HCT116 (cell line): ENCODE measurements at regions not wholly inside any gene's neighbourhood (a gene's known extent, or its start where the extent isn't known, plus 50 kb on each side); places are given as distances from the start of the nearest gene placed in this dataset.

Experiments used
- ATAC-seq: fragments of 200-7000 bp; cut with Tn5 transposase; 2 replicates; pipeline ENCODE4 v1.9.1; 2020; ENCODE audit warnings: mild to moderate bottlenecking, moderate library complexity
- BruUV-seq: library from RNA; stranded (reverse); fragments of 400-500 nt; replicated peaks from 2 replicates; lab custom pipeline; 2021; lab: Mats Ljungman, UMichigan
- CTCF ChIA-PET: fragments of 300-600 bp; sonication (Branson Sonifier 250); formaldehyde crosslinking; loops from one replicate; lab custom pipeline; 2021; ENCODE audit warnings: antibody characterized with exemption; lab: Charles Lee
- POLR2A ChIA-PET: fragments of 300-600, 350-600 bp; sonication (Branson Sonifier 250); formaldehyde crosslinking; loops from one replicate; lab custom pipeline; 2021; ENCODE audit warnings: antibody characterized with exemption; lab: Charles Lee
- RAD21 ChIA-PET, 2 experiments: fragments of 300-600 bp; sonication (Branson Sonifier 250); formaldehyde crosslinking; loops; one replicate each; lab custom pipeline; 2023; ENCODE audit warnings: low total read pairs in 2 of 2; ENCODE audit not compliant: uncharacterized antibody in 2 of 2, unreplicated experiment in 2 of 2, low non-redundant PET in 1 of 2; lab: Charles Lee
- DNase-seq: peaks from one replicate; pipeline ENCODE4 v3.0.0-alpha.2; 2010; ENCODE audit warnings: low read depth, low spot score
- H2AFZ ChIP-seq: fragments of 200-600 bp; shearing (Covaris generic), sonication (generic); 2 replicates; pipeline ENCODE4 v1.6.1; 2017; ENCODE audit warnings: low read depth, mixed run types, mixed read lengths, antibody characterized with exemption, low read length; ENCODE audit not compliant: poor library complexity, severe bottlenecking
- H3K27ac ChIP-seq: 2 replicates; pipeline ENCODE4 v1.5.1; 2012; ENCODE audit warnings: low read depth, low read length
- H3K27me3 ChIP-seq: fragments of 200-600 bp; sonication (generic); 2 replicates; pipeline ENCODE4 v1.6.1; 2016; ENCODE audit warnings: mixed run types, low read length, mixed read lengths; ENCODE audit not compliant: insufficient read depth
- H3K36me3 ChIP-seq, 2 experiments: fragments of 200-500 bp in 1 of 2; fragments of 200-600 bp in 1 of 2; sonication (Bioruptor generic) in 1 of 2; sonication (generic) in 1 of 2; 2 replicates each; pipeline versions ENCODE4 v1.5.1 to v1.6.1; 2014 to 2016; ENCODE audit warnings: low read length in 2 of 2, inconsistent platforms in 1 of 2, mixed read lengths in 1 of 2, mixed run types in 1 of 2; ENCODE audit not compliant: insufficient read depth in 2 of 2, control insufficient read depth in 1 of 2
- H3K4me1 ChIP-seq, 2 experiments: fragments of 200-600 bp in 1 of 2; sonication (generic) in 1 of 2; 2 replicates each; pipeline versions ENCODE4 v1.5.1 to v1.6.1; 2012 to 2017; ENCODE audit warnings: low read length in 2 of 2, inconsistent platforms in 1 of 2, mild to moderate bottlenecking in 1 of 2, mixed read lengths in 1 of 2, mixed run types in 1 of 2, moderate library complexity in 1 of 2; ENCODE audit not compliant: insufficient read depth in 2 of 2, control insufficient read depth in 1 of 2
- H3K4me2 ChIP-seq: fragments of 200-600 bp; sonication (generic); 2 replicates; pipeline ENCODE4 v1.6.1; 2017; ENCODE audit warnings: mixed run types, low read length, mixed read lengths
- H3K4me3 ChIP-seq, 2 experiments: fragments of 200-600 bp in 1 of 2; sonication (generic) in 1 of 2; replicated peaks in 1 of 2; 2 replicates each; pipeline ENCODE4 v1.5.1; 2011 to 2016; ENCODE audit warnings: low read length in 2 of 2, control low read depth in 1 of 2, low read depth in 1 of 2, mild to moderate bottlenecking in 1 of 2, mixed read lengths in 1 of 2, mixed run types in 1 of 2
- H3K79me2 ChIP-seq: fragments of 200-600 bp; sonication (generic); 2 replicates; pipeline ENCODE4 v1.6.1; 2017; ENCODE audit warnings: mild to moderate bottlenecking, mixed run types, low read length, moderate library complexity, mixed read lengths; ENCODE audit not compliant: insufficient read depth
- H3K9ac ChIP-seq: fragments of 200-600 bp; sonication (generic); 2 replicates; pipeline ENCODE4 v1.6.1; 2016; ENCODE audit warnings: low read length, mixed read lengths
- H3K9me2 ChIP-seq: fragments of 200-600 bp; sonication (generic), shearing (Covaris generic); 2 replicates; pipeline ENCODE4 v1.6.1; 2017; ENCODE audit warnings: mixed run types, mild to moderate bottlenecking, moderate library complexity; ENCODE audit not compliant: insufficient read depth
- H3K9me3 ChIP-seq, 2 experiments: fragments of 200-500 bp in 1 of 2; fragments of 200-600 bp in 1 of 2; sonication (Bioruptor generic) in 1 of 2; sonication (generic) in 1 of 2; 2 replicates each; pipeline ENCODE4 v1.6.1; 2014 to 2017; ENCODE audit warnings: low read length in 2 of 2, mixed read lengths in 2 of 2, inconsistent platforms in 1 of 2, low read depth in 1 of 2, mild to moderate bottlenecking in 1 of 2, mixed run types in 1 of 2, moderate library complexity in 1 of 2; ENCODE audit not compliant: control insufficient read depth in 1 of 2, insufficient read depth in 1 of 2
- H4K20me1 ChIP-seq: fragments of 200-600 bp; sonication (generic), shearing (Covaris generic); 2 replicates; pipeline ENCODE4 v1.6.1; 2017; ENCODE audit warnings: mixed run types, mild to moderate bottlenecking, moderate library complexity; ENCODE audit not compliant: insufficient read depth
- CTCF ChIP-seq, 3 experiments: fragments of 200-600 bp in 1 of 3; sonication (generic) in 1 of 3; IDR thresholded peaks in 2 of 3; conservative IDR thresholded peaks in 1 of 3; 2 replicates each; pipeline ENCODE4 v1.5.1; 2012 to 2017; ENCODE audit warnings: low read depth in 2 of 3, low read length in 2 of 3, antibody characterized with exemption in 1 of 3, borderline replicate concordance in 1 of 3, control low read depth in 1 of 3, mild to moderate bottlenecking in 1 of 3, mixed read lengths in 1 of 3, mixed run types in 1 of 3, moderate library complexity in 1 of 3; ENCODE audit not compliant: insufficient read depth in 1 of 3
- SRF ChIP-seq: IDR thresholded peaks from 2 replicates; pipeline ENCODE4 v1.6.1; 2012; ENCODE audit warnings: low read depth
- ZBTB33 ChIP-seq: IDR thresholded peaks from 2 replicates; pipeline ENCODE4 v1.6.1; 2011; ENCODE audit warnings: mild to moderate bottlenecking, low read length, moderate library complexity; ENCODE audit not compliant: insufficient replicate concordance; ENCODE audit errors: extremely low read depth
- intact Hi-C: fragments of 100-400 bp; cut with micrococcal nuclease; formaldehyde crosslinking; loops from 2 replicates; pipeline ENCODE4 v1.10.0; 2022

DNA sequence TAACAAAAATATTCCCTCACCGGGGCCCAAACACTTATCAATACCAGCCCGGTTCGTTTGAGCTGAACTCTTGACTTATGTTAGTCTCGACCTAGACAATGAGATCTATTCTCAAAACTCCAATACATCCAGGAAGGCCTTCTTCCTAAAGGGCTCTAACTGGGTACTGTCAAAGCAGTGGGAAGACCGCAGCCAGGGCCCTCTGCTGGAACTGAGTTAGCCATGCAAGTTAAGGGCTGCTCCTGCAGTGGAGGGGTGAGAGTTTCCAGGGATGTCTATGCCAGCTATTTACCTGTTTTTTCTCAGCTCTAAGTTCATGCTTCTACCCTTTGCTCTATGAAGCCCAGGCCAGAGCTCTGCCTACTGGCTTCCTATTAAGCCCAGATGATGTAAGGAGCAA lies 348.8 kb downstream of the GXYLT1 start:
- peak; percentile 4 for DNase-seq
- Histone ChIP-seq H3K9me2 (no peaks in the 10 kb centered on the region; the same call in 1 of the 2 replicates), H3K27me3 (no peaks in the 10 kb centered on the region), H4K20me1 (no peaks in the 10 kb centered on the region), H3K9ac (no peak overlapping the region), H3K36me3 (no peaks in the 10 kb centered on the region), H2AFZ (no peak overlapping the region), H3K79me2 (no peaks in the 10 kb centered on the region), H3K4me2 (no peak overlapping the region), H3K27ac (no peak overlapping the region), H3K4me3 (no peak overlapping the region), H3K9me3 (peaks cover 0 to 5% of the 10 kb centered on the region in 2 experiments; a peak in 1 of 4 replicates), H3K4me1 (no peaks in the 10 kb centered on the region)
- ChIA-PET RAD21 (no interaction called here), POLR2A (no interaction called here), CTCF (interaction anchor here (1.0 kb wide), 3 partner anchors 520 to 849 kb away, joined by 3 to 4 read pairs (median 4); no protein-coding TSS in a partner anchor)
- peak; percentile 83 for ATAC-seq
- BruUV-seq = no TSS peak
- TF ChIP-seq SRF (no peak), CTCF (IDR thresholded peaks at IDR 0.05 in 2 of 3, conservative IDR thresholded peaks at IDR 0.05 in 1 of 3; ENCODE audit: borderline replicate concordance in 1 of 3, insufficient read depth in 1 of 3, low read depth in 2 of 3, low read length in 2 of 3) (peak; percentile 15 to 44 (median 39); a peak in 4 of 6 replicates), ZBTB33 (no peak)
- intact Hi-C loops = loop anchor here (10.0 kb wide), 1 partner anchor 521 kb away; no protein-coding TSS in a partner anchor
